NT2/D1 (cell line): ENCODE measurements at regions not wholly inside any gene's neighbourhood (a gene's known extent, or its start where the extent isn't known, plus 50 kb on each side); places are given as distances from the start of the nearest gene placed in this dataset.

Source experiments
- DNase-seq: peaks from one replicate; pipeline ENCODE4 v3.0.0-alpha.2; 2011; ENCODE audit warnings: low read depth, low spot score
- H3K27me3 ChIP-seq: 2 replicates; pipeline ENCODE4 v1.6.0; 2011; ENCODE audit warnings: mild to moderate bottlenecking; ENCODE audit not compliant: insufficient read length, insufficient read depth
- H3K36me3 ChIP-seq: 2 replicates; pipeline ENCODE4 v1.6.1; 2011; ENCODE audit warnings: mild to moderate bottlenecking, low read length, mixed read lengths; ENCODE audit not compliant: insufficient read depth, insufficient read length
- H3K4me1 ChIP-seq: 2 replicates; pipeline ENCODE4 v1.5.1; 2011; ENCODE audit not compliant: insufficient read depth, insufficient read length
- H3K4me3 ChIP-seq: 2 replicates; pipeline ENCODE4 v1.5.1; 2011; ENCODE audit warnings: low read depth; ENCODE audit not compliant: insufficient read length
- H3K9ac ChIP-seq: 2 replicates; pipeline ENCODE4 v1.6.0; 2011; ENCODE audit warnings: low read depth; ENCODE audit not compliant: insufficient read length
- H3K9me3 ChIP-seq: 2 replicates; pipeline ENCODE4 v1.5.1; 2011; ENCODE audit warnings: mild to moderate bottlenecking, low read length; ENCODE audit not compliant: insufficient read depth
- SUZ12 ChIP-seq: IDR thresholded peaks from 2 replicates; pipeline ENCODE4 v1.6.1; 2011; ENCODE audit not compliant: insufficient read length, insufficient read depth; ENCODE audit errors: extremely low read depth
- YY1 ChIP-seq: IDR thresholded peaks from 2 replicates; pipeline ENCODE4 v1.6.1; 2011; ENCODE audit not compliant: insufficient read length, insufficient read depth
- ZNF274 ChIP-seq: IDR thresholded peaks from 2 replicates; pipeline ENCODE4 v1.6.1; 2011; ENCODE audit warnings: mild to moderate bottlenecking, low read depth, low read length

GRCh38 chr3:13261104-13261830 is 158.9 kb downstream of the NUP210 start:
- Histone ChIP-seq H3K4me3 (no peak overlapping the region), H3K36me3 (no peaks in the 10 kb centered on the region), H3K9ac (no peak overlapping the region), H3K4me1 (peaks cover 7% of the 10 kb centered on the region), H3K9me3 (no peaks in the 10 kb centered on the region), H3K27me3 (no peaks in the 10 kb centered on the region)
- TF ChIP-seq ZNF274 (no peak), YY1 (no peak), SUZ12 (no peak)
- DNase-seq, result no peak

DNA sequence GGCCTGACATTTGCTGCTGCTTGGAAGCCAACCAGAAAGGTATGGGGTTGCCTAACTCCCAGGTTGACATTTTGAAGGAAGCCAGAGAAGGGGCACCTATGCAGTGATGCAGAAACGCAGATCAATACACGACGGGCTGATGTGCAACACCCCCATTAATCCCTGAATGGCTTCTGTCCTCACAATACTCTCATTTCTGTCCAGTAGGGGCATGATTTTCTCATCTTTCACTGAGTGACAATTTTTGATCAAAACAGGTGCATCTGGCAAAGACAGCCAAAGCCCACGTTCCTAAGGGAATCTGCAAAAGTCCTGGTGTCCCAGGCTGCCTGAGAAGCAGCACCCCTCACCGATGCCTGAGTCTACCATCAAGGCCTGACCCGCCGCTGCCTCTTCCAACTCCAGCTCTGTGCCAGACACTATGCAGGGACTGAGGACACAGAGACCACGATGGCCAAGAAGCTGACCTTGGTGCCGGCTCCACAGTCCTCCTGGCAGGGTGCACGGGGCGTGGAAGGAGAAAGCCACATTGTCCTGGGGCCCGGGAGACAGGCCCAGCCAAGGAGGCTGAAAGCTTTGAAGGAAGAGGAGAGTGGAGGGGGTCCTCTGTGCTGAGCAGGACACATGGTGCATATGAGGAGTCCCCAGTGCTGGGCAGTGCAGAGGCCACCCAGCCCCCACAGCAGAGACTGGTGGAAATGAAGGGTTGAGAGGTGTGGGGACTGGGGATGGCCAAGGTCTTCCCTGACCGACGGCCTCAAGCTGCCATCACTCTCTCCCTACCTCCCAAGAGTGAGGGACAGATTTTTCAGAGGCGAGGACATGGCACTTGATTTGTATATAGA is 159.6 kb downstream of the NUP210 start:
- Histone ChIP-seq H3K4me1 (peaks cover 7% of the 10 kb centered on the region), H3K4me3 (no peak overlapping the region), H3K9me3 (no peaks in the 10 kb centered on the region), H3K27me3 (no peaks in the 10 kb centered on the region), H3K36me3 (no peaks in the 10 kb centered on the region), H3K9ac (no peak overlapping the region)
- TF ChIP-seq SUZ12 (no peak), YY1 (no peak), ZNF274 (no peak)
- DNase-seq, result no peak

DNA sequence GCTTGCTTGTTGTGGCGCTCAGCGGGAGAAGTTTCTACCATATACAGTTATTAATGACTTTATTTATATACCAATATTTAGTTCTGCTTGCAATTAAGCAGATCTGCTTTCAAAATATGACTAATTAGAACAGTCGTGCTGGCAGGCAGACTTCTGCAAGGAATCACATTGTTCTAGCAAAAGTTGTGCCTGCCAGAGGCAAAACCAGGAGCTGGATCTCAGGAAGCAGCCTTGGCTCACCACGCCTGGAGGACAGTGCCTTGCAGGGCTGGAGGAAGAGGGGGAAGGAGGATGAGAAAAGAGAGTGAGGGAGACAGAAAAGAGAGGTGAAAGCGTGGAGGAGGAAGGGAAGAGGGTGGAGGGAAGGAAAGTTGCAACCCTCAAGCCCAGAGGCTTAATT is 160.3 kb downstream of the NUP210 start:
- Histone ChIP-seq H3K9ac (no peak overlapping the region), H3K4me1 (peaks cover 7% of the 10 kb centered on the region), H3K36me3 (no peaks in the 10 kb centered on the region), H3K9me3 (no peaks in the 10 kb centered on the region), H3K4me3 (no peak overlapping the region), H3K27me3 (no peaks in the 10 kb centered on the region)
- no peak for DNase-seq
- no peak for TF ChIP-seq YY1
- no peak for TF ChIP-seq SUZ12

- Histone ChIP-seq H3K4me1 (peaks cover 9% of the 10 kb centered on the region), H3K9me3 (no peaks in the 10 kb centered on the region), H3K36me3 (no peaks in the 10 kb centered on the region), H3K9ac (no peak overlapping the region), H3K27me3 (no peaks in the 10 kb centered on the region), H3K4me3 (no peak overlapping the region)
- TF ChIP-seq YY1, result no peak
- no peak for TF ChIP-seq ZNF274
- TF ChIP-seq SUZ12, result no peak
- no peak for DNase-seq
These were observed 161.1 kb downstream of the NUP210 start for GRCh38 chr3:13258986-13259514.

DNA sequence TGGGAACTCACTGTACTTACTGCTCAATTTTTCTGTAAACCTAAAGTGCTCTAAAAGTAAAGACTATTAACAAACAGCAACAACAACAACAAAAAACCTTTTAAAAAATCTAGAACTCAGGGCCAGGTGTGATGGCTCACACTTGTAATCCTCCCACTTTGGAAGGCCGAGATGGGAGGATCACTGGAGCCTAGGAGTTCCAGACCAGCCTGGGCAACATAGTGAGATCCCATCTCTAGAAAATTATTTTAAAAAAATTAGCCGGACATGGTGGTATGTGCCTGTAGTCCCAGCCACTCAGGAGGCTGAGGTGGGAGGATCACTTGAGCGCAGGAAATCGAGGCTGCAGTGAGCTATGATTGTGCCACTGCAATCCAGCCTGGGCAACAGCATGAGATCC is 161.8 kb downstream of the NUP210 start:
- Histone ChIP-seq H3K4me3 (no peak overlapping the region), H3K9ac (no peak overlapping the region)

DNA sequence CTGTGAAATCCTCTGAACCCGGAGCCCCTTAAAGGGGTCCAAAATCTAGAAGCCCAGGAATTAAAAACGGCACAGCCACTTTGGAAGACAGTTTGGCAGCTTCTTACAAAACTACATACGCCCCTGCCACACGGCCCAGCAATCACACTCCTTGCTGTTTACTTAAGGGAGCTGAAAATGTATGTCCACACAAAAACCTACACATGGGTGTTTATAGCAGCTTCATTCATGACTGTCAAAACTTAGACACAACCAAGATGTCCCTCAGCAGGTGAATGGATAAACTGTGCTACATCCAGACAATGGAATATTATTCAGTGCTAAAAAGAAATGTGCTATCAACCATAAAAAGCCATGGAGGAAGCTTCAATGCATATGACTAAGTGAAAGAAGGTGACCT is 162.5 kb downstream of the NUP210 start:
- Histone ChIP-seq H3K9ac (no peak overlapping the region), H3K9me3 (no peaks in the 10 kb centered on the region), H3K4me1 (peaks cover 12% of the 10 kb centered on the region), H3K4me3 (no peak overlapping the region), H3K36me3 (no peaks in the 10 kb centered on the region), H3K27me3 (no peaks in the 10 kb centered on the region)
- TF ChIP-seq YY1 (no peak), ZNF274 (no peak), SUZ12 (no peak)
- DNase-seq, result no peak

More for the DNA sequence above, 161.8 kb downstream of the NUP210 start:
- Histone ChIP-seq H3K27me3 (no peaks in the 10 kb centered on the region), H3K4me1 (peaks cover 12% of the 10 kb centered on the region), H3K36me3 (no peaks in the 10 kb centered on the region), H3K9me3 (no peaks in the 10 kb centered on the region)
- TF ChIP-seq YY1 (no peak), ZNF274 (no peak), SUZ12 (no peak)
- no peak for DNase-seq

- TF ChIP-seq YY1 (no peak), ZNF274 (no peak)
- no peaks in the 10 kb centered on the region for H3K27me3 ChIP-seq
- H3K4me3 ChIP-seq, result no peak overlapping the region
- H3K9ac ChIP-seq, result peak overlapping the region; percentile 22
- H3K4me1 ChIP-seq, result peaks cover 10% of the 10 kb centered on the region
- H3K9me3 ChIP-seq, result no peaks in the 10 kb centered on the region
- DNase-seq, result no peak
- H3K36me3 ChIP-seq, result no peaks in the 10 kb centered on the region
These were observed 163.3 kb downstream of the NUP210 start for GRCh38 chr3:13256845-13257244.
